GM12872 (cell line): ENCODE measurements at regions not wholly inside any gene's neighbourhood (a gene's known extent, or its start where the extent isn't known, plus 50 kb on each side); places are given as distances from the start of the nearest gene placed in this dataset.

Experiments used
- TF ChIP-seq, protein P1 (sequence below): IDR thresholded peaks from 3 replicates; pipeline ENCODE4 v1.5.1; 2011; ENCODE audit warnings: low read depth, mild to moderate bottlenecking, low read length, moderate library complexity; ENCODE audit not compliant: insufficient read depth

DNA sequence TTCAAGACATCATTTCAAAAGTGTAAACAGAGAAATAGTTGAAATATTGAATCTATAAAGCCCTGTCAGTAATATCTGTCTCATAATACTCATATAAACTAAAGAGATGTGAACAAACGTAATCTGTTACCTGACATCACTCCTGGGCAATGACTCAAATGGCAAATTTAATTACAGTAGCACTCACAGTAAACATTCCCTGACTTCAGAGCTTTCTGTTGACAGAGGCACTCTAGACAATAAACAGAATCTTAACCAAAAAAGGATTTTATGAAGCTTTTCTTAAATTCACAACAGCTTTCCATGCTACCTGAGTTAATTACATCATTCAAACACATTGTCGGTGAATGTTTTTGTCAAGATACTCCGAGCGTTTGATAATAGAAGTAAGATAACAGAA lies 128.1 kb upstream of the PDE1A start:
- TF ChIP-seq, protein P1, sequence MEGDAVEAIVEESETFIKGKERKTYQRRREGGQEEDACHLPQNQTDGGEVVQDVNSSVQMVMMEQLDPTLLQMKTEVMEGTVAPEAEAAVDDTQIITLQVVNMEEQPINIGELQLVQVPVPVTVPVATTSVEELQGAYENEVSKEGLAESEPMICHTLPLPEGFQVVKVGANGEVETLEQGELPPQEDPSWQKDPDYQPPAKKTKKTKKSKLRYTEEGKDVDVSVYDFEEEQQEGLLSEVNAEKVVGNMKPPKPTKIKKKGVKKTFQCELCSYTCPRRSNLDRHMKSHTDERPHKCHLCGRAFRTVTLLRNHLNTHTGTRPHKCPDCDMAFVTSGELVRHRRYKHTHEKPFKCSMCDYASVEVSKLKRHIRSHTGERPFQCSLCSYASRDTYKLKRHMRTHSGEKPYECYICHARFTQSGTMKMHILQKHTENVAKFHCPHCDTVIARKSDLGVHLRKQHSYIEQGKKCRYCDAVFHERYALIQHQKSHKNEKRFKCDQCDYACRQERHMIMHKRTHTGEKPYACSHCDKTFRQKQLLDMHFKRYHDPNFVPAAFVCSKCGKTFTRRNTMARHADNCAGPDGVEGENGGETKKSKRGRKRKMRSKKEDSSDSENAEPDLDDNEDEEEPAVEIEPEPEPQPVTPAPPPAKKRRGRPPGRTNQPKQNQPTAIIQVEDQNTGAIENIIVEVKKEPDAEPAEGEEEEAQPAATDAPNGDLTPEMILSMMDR: no peak

DNA sequence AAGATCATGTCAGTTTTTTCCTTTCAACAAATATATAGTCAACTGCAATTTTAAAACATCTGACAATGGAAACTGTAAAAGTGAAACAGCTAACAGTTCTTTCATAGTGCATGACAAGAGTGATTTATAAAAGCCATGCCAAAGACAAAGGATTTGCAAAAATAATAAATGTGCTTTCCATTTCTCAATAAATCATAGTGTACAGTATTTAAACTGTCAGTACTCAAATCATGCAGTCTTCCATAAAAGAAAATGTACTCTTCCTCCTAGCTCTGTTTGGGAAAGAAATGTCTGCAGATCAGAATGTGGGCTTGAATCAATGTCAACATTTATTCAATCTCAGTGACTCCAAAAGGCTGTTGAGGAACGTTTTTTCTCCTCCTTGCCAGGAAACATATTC lies 131.7 kb upstream of the PDE1A start:
- TF ChIP-seq, protein P1: no peak

DNA sequence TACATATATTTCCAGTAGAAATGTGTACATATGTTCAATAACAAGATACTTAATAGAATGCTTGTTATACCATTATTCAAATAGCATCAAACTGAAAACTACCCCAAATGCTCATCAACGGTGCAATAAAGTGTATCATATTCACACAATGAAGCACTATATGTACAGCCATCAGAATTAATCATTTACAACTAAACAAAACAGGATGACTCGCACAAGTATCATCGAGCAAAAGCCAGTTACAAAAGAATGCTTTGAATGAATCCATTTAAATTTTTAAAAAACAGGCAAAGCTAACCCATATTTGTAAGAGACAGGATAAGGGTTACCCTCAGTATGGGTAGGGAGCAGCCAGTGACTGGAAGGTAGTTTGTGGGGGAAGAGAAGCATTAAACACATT lies 132.8 kb upstream of the PDE1A start:
- TF ChIP-seq, protein P1: no peak

DNA sequence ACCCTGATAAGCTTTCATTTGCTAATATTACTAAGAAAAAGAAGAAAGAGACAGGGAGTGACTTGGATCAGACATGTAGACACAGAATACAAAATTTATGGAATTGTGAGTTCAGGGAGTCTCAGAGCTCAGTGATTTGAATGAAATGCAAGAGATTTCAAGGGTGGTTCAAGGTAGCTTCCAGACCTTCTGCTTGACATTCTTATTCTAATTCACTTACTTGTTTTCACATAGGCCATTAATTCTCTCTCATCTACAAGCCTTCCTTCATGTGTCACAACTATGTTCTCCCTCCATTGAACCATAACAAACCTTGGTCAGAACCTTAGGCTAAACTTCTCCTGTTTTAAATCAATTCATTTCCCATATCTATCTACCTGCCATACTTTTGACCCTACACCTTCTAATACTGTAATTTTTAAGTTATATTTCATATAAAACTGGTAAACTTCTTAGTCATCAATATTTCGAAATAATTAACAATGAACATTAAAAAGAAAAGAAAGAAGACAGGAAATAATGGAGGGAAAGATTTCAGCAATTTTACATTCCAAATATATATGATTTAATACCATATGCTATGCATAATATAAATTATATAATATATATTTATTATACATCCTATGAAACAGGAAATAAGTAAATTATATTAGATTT lies 139.2 kb upstream of the PDE1A start:
- TF ChIP-seq, protein P1: no peak

DNA sequence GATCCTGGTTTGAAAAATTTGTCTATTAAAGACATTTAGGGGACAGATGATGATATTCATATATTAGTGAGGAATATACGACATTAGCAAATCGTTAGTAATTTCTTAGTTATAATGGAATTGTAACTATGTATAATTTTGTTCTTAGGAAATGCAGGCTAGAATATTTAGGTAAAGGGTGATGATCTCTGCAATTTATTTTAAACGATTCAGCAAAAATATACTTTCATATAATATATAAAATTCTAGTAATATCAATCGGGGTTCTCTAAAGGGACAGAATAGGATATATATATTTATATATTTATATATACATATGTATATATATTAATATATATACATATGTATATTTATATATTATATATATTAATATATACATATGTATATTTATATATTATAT lies 142.5 kb upstream of the DNAJC10 start:
- TF ChIP-seq, protein P1: no peak

DNA sequence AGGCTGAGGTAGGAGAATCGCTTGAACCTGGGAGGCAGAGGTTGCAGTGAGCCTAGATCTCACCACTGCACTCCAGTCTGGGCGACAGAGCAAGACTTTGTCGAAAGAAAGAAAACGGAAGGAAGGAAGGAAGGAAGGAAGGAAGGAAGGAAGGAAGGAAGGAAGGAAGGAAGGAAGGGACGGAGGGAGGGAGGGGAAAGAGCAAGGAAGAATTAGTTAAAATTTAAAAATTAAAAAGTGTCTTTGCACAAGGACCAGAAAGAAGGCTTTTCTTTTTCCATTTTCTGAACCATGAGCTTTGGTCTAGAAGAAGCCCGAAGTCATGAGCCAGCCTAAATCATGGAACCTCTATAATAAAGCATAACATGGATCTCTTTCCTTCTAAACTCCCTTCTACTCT lies 138.2 kb upstream of the DNAJC10 start:
- TF ChIP-seq, protein P1: no peak

DNA sequence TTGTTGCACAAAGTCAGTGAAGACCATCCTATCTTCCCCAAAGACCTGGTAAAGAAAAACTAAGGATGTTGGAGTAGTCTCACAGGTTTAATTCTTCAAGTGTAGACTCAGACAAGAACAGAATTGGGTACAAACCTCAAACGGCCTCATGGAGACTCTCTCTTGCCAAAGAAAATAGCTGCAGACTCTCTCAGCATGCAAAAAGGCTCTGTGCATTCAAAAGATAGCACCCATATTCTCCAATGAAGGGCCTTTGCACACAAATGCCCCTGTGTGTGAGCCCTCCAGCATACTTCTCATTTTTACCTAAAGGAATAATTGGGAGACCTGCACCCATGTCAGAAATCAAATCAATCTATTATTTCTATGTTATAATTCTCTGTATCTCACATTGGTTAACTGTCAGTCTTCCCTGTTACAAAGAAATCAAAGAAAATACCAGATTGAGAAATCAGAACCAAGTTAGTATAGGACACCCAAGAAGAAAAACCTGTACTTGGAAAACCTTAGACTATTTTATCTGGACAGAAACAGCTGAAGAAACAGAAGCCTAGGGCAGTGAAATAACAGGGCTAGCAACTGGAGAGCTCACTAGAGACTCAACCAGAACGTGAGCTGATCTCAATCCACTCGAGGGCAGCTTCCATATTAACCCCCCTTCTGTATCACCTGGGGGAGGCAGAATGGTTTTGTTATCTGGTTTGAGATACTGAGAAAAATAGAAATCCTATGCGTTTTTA lies 134.7 kb upstream of the DNAJC10 start:
- TF ChIP-seq, protein P1: no peak
